ENCODE measurements at regions not wholly inside any gene's neighbourhood (a gene's known extent, or its start where the extent isn't known, plus 50 kb on each side); places are given as distances from the start of the nearest gene placed in this dataset.

DNA sequence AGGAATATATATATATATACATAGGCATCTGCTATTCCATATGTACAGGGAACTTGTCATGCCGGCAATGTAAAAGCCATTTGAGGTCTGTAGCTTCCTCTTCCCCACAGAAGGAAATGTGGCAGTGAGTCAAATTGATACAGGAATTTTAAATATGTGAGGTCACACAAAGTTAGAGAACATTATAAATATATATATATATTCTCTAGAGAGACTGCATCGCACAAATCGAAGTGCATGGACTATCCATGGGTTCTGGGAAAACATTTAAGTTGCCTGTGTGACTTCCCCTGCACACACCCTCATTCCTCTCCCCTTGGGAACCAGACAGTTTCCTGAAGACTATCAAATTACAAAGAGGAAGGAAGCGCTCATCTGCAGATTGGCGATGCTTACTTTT, 100.9 kb upstream of the CCDC91 start:
- no peak for TF ChIP-seq POLR2A (IDR thresholded peaks at IDR 0.05)
- TF ChIP-seq CTCF (IDR thresholded peaks at IDR 0.05), result no peak
- TF ChIP-seq EP300 (IDR thresholded peaks at IDR 0.05), result no peak

Measured in tibial nerve (tissue), 4 donors.